Activated CD4-positive, alpha-beta T cell treated with anti-CD3 and anti-CD28 coated beads, Interleukin-2, Interleukin-4, amounts not matched to agents 100 ng/mL and 50 ng/mL, durations not matched to agents 16 hours and 8 hours (primary cell): ENCODE measurements at regions not wholly inside any gene's neighbourhood (a gene's known extent, or its start where the extent isn't known, plus 50 kb on each side); places are given as distances from the start of the nearest gene placed in this dataset.

Experiments
- DNase-seq: peaks from one replicate; pipeline ENCODE4 v3.0.0-alpha.2; 2020; ENCODE audit warnings: low spot score

- DNase-seq, result no peak
Measured at GRCh38 chr6:54059683-54060082, 51.6 kb upstream of the MLIP start.

GRCh38 chr6:54060286-54060685 is 51.0 kb upstream of the MLIP start:
- no peak for DNase-seq
